Tibial nerve (tissue), 3 donors: ENCODE measurements at regions not wholly inside any gene's neighbourhood (a gene's known extent, or its start where the extent isn't known, plus 50 kb on each side); places are given as distances from the start of the nearest gene placed in this dataset.

Source experiments
- CTCF ChIP-seq, 5 experiments: fragments of 200-600 bp in 3 of 5; fragments of 450-650 bp in 2 of 5; sonication (generic) in 3 of 5; IDR thresholded peaks; one replicate each; pipeline ENCODE4 v1.5.1; 2016 to 2019; ENCODE audit warnings: antibody characterized with exemption in 5 of 5, mild to moderate bottlenecking in 3 of 5, moderate library complexity in 2 of 5
- POLR2A ChIP-seq, 2 donors: fragments of 450-650 bp; IDR thresholded peaks; one replicate each; pipeline ENCODE4 v1.6.1; 2017; ENCODE audit warnings: antibody characterized with exemption in 2 of 2, mild to moderate bottlenecking in 2 of 2, moderate library complexity in 2 of 2

DNA sequence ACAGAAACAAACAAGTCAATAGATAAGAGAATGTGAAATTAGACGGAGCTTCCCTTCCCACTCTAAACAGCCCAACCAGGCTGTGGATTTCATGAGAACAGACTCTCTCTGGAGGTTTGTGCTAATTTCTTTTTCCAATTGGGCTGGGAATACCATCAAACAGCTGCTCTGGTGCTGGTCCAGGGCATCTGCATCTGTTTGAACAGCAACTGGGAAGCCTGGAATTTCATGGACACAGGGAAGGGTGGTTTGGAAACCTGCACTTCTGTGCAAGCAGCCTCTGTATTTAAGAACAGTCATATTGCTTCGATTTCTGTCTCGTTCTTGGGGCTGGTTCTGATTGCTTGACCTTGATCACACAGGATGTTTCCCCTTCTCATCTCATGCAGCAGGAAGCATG lies 88.7 kb downstream of the FOXL1 start:
- TF ChIP-seq CTCF (IDR thresholded peaks at IDR 0.05) (no peak), POLR2A (IDR thresholded peaks at IDR 0.05) (no peak)
